Thyroid gland (tissue), 4 donors: ENCODE measurements at regions not wholly inside any gene's neighbourhood (a gene's known extent, or its start where the extent isn't known, plus 50 kb on each side); places are given as distances from the start of the nearest gene placed in this dataset.

Experiments used
- CTCF ChIP-seq, 6 experiments: fragments of 200-600 bp in 3 of 6; fragments of 450-650 bp in 3 of 6; sonication (generic) in 3 of 6; IDR thresholded peaks; one replicate each; pipeline ENCODE4 v1.5.1; 2016 to 2019; ENCODE audit warnings: antibody characterized with exemption in 6 of 6, mild to moderate bottlenecking in 2 of 6, inconsistent platforms in 1 of 6, moderate library complexity in 1 of 6
- POLR2A ChIP-seq, 2 donors: fragments of 450-650 bp; IDR thresholded peaks; one replicate each; pipeline ENCODE4 v1.6.1; 2017; ENCODE audit warnings: antibody characterized with exemption in 2 of 2, mild to moderate bottlenecking in 2 of 2, moderate library complexity in 1 of 2

GRCh38 chr12:124656947-124657434 lies 89.6 kb upstream of the NCOR2 start:
- no peak for TF ChIP-seq CTCF (IDR thresholded peaks at IDR 0.05)
- no peak for TF ChIP-seq POLR2A (IDR thresholded peaks at IDR 0.05)
